Activated naive CD8-positive, alpha-beta T cell (primary cell): ENCODE measurements at regions not wholly inside any gene's neighbourhood (a gene's known extent, or its start where the extent isn't known, plus 50 kb on each side); places are given as distances from the start of the nearest gene placed in this dataset.

Experiments
- H3K27ac Mint-ChIP-seq: one replicate; pipeline ENCODE4 v1.8.0; 2021; ENCODE audit warnings: mixed read lengths
- H3K27me3 Mint-ChIP-seq: one replicate; pipeline ENCODE4 v1.8.0; 2021; ENCODE audit warnings: mixed read lengths
- H3K36me3 Mint-ChIP-seq: one replicate; pipeline ENCODE4 v1.8.0; 2021; ENCODE audit warnings: mixed read lengths
- H3K4me1 Mint-ChIP-seq: one replicate; pipeline ENCODE4 v1.8.0; 2021; ENCODE audit warnings: low read depth, mixed read lengths
- H3K4me3 Mint-ChIP-seq: one replicate; pipeline ENCODE4 v1.8.0; 2021; ENCODE audit warnings: mild to moderate bottlenecking, mixed read lengths
- H3K9me3 Mint-ChIP-seq: one replicate; pipeline ENCODE4 v1.8.0; 2021; ENCODE audit warnings: low read depth, mixed read lengths

- Mint-ChIP-seq H3K27me3 (peaks cover 10% of the 10 kb centered on the region), H3K4me1 (no peaks in the 10 kb centered on the region), H3K36me3 (no peaks in the 10 kb centered on the region), H3K9me3 (no peaks in the 10 kb centered on the region), H3K4me3 (no peak overlapping the region), H3K27ac (no peak overlapping the region)
Measured at GRCh38 chr13:91142572-91142971, 204.9 kb upstream of the MIR17HG start.

DNA sequence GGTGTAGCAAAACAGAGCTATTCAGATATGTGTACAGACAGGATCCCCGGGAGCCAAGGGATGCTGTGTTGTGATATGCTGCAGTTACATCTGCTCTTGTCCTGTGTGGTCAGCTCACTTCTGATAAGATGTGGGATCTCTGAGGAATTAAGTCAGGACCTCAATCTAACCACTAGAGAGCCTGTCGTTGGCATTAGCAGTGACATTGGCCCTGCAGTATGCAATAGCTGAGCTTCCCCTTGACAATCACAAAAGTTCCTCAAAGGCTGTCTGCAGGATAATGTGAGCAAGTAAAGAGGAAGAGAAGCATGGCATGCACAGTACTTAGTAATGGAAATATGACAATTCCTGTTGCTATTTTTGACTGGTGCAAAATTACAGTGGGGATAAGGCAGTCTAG, 203.4 kb upstream of the MIR17HG start:
- Mint-ChIP-seq H3K4me1 (no peaks in the 10 kb centered on the region), H3K36me3 (no peaks in the 10 kb centered on the region), H3K9me3 (no peaks in the 10 kb centered on the region), H3K27me3 (peaks cover 10% of the 10 kb centered on the region), H3K4me3 (no peak overlapping the region), H3K27ac (no peak overlapping the region)

DNA sequence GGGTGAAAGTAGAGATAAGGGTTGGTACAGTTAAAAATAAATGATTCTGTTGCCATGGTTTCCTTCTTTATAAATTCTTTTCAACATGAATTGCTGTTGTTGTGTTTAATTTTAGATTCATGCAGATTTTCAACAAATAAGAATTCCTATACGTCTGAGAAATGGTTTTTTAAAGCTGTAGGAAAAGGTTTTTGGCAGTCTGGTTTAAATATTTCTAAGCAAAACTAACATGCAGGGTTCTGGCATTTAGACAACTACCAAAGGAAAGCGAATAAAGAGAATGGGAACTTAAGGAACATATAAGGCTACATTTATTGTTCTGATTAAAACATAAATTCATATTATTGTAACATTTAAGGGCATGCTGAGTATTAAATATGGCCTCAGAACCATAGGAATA, 203.0 kb upstream of the MIR17HG start:
- H3K36me3 Mint-ChIP-seq = no peaks in the 10 kb centered on the region
- H3K27ac Mint-ChIP-seq = no peak overlapping the region
- H3K9me3 Mint-ChIP-seq = no peaks in the 10 kb centered on the region
- no peak overlapping the region for H3K4me3 Mint-ChIP-seq
- H3K4me1 Mint-ChIP-seq = no peaks in the 10 kb centered on the region
- peaks cover 10% of the 10 kb centered on the region for H3K27me3 Mint-ChIP-seq

DNA sequence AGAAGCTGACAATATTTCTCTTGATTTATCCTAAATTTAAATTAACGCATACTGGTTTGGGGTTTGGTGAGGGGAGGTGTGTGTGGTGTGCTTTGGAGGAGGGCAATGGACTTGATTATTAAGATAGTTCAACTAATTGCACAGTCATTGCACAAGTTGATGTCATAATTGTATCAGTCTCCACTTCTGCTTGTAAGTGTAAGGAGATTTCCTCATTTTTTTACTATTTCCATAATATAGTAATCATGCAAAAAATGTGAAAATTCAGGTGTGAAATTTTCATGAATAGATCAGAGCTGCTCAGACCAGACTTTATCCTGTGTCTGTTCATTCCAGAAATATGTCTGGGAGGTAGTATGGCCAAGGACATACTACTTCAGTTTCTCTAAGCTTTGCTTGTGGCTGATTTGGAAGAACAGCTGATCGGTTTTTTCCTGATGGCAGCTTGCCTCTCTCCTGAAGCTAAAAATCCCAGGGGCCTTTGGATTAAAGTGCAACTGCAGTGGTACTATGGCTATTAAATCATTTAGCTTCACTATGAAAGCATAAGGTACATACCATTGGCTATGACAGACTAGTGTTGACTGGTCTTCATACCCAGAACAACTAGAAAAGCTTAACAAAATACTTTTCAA, 201.8 kb upstream of the MIR17HG start:
- Mint-ChIP-seq H3K9me3 (no peaks in the 10 kb centered on the region), H3K4me1 (no peaks in the 10 kb centered on the region), H3K27ac (no peak overlapping the region), H3K4me3 (no peak overlapping the region), H3K27me3 (peaks cover 9% of the 10 kb centered on the region), H3K36me3 (no peaks in the 10 kb centered on the region)

GRCh38 chr13:91146601-91147000, 200.9 kb upstream of the MIR17HG start:
- no peaks in the 10 kb centered on the region for H3K36me3 Mint-ChIP-seq
- no peak overlapping the region for H3K4me3 Mint-ChIP-seq
- H3K4me1 Mint-ChIP-seq = no peaks in the 10 kb centered on the region
- H3K27ac Mint-ChIP-seq = no peak overlapping the region
- H3K9me3 Mint-ChIP-seq = no peaks in the 10 kb centered on the region
- H3K27me3 Mint-ChIP-seq = peaks cover 6% of the 10 kb centered on the region

DNA sequence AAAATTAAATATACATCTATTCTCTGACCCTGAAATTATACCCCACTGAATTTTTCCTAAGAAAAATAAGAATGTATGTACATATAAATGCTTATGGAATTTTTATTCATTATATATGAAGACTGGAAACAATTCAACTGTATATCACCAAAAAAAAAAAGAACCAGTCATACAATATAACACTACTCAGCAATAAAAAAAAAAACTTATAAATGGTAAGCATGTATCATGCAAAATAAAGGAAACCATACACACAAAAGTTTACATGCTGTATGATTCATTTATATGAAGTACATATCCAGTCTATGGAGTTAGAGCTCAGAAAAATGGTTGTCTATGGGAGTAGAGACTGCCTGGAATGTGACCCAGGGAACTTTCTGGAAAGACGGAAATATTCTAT, 199.4 kb upstream of the MIR17HG start:
- Mint-ChIP-seq H3K27me3 (peaks cover 4% of the 10 kb centered on the region), H3K36me3 (no peaks in the 10 kb centered on the region), H3K4me3 (no peak overlapping the region), H3K27ac (no peak overlapping the region), H3K4me1 (no peaks in the 10 kb centered on the region), H3K9me3 (no peaks in the 10 kb centered on the region)

DNA sequence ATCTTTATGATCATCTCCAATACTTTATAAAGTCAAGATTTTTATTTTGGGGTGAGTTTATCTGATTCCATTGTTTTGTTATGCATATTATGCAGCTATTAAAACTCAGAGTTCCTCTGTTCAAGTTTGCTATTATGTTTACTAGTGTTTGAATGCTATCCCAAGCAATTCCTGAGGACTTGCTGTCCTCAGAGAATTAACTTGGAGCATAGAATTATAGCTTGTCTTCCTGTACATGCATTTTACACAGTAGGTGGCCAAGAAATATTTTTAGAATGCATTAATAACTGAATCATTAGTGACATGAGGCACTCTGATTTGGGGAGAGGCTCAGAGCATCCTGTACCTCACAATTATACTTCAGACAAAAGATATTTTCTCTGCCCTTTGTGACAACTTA, 195.6 kb upstream of the MIR17HG start:
- Mint-ChIP-seq H3K36me3 (no peaks in the 10 kb centered on the region), H3K4me3 (no peak overlapping the region), H3K27me3 (peaks cover 1% of the 10 kb centered on the region), H3K4me1 (no peaks in the 10 kb centered on the region), H3K27ac (no peak overlapping the region), H3K9me3 (no peaks in the 10 kb centered on the region)

GRCh38 chr13:91153372-91153771, 194.1 kb upstream of the MIR17HG start:
- no peaks in the 10 kb centered on the region for H3K9me3 Mint-ChIP-seq
- no peaks in the 10 kb centered on the region for H3K4me1 Mint-ChIP-seq
- peaks cover 1% of the 10 kb centered on the region for H3K27me3 Mint-ChIP-seq
- H3K27ac Mint-ChIP-seq = no peak overlapping the region
- no peaks in the 10 kb centered on the region for H3K36me3 Mint-ChIP-seq
- no peak overlapping the region for H3K4me3 Mint-ChIP-seq

- Mint-ChIP-seq H3K4me3 (no peak overlapping the region), H3K4me1 (no peaks in the 10 kb centered on the region), H3K27me3 (peaks cover 1% of the 10 kb centered on the region), H3K36me3 (no peaks in the 10 kb centered on the region), H3K27ac (no peak overlapping the region), H3K9me3 (no peaks in the 10 kb centered on the region)
Measured at GRCh38 chr13:91154558-91155353, 192.7 kb upstream of the MIR17HG start.

DNA sequence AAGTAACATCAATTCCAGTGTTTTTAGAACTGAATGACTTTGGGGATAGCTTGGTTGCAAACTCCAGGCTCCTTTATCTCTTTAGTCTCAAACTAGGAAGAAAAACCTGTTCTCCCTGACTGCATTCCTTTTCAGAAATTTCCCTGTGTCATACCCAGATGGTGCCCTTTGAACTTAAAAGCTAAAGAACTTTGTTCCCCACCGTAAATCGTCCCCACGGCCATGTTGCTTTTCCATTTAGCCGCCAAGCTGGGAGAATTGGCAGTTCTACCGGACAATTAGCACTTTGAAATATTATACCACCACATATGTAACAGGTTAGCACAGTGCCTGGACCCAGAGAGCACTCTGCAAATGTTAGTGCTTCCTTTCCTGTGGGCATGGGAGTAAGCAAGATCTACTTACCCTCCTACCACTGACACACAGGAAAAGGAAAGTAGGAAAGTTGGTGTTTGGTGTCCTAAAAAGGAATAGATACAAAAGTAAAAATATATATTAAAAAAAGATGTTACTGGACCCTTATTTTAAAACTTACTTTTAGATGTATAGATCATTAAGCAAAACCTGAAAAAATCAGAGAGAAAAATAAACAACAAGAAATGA, 191.9 kb upstream of the MIR17HG start:
- H3K4me1 Mint-ChIP-seq = no peaks in the 10 kb centered on the region
- H3K27me3 Mint-ChIP-seq = peaks cover 1% of the 10 kb centered on the region
- no peaks in the 10 kb centered on the region for H3K9me3 Mint-ChIP-seq
- H3K27ac Mint-ChIP-seq = no peak overlapping the region
- H3K36me3 Mint-ChIP-seq = no peaks in the 10 kb centered on the region
- H3K4me3 Mint-ChIP-seq = no peak overlapping the region

- Mint-ChIP-seq H3K36me3 (no peaks in the 10 kb centered on the region), H3K4me3 (no peak overlapping the region), H3K27ac (no peak overlapping the region), H3K27me3 (peaks cover 1% of the 10 kb centered on the region), H3K4me1 (no peaks in the 10 kb centered on the region), H3K9me3 (no peaks in the 10 kb centered on the region)
Measured at GRCh38 chr13:91157273-91158016, 190.0 kb upstream of the MIR17HG start.

- Mint-ChIP-seq H3K4me1 (no peaks in the 10 kb centered on the region), H3K36me3 (no peaks in the 10 kb centered on the region), H3K9me3 (no peaks in the 10 kb centered on the region), H3K27me3 (peaks cover 1% of the 10 kb centered on the region), H3K27ac (no peak overlapping the region), H3K4me3 (no peak overlapping the region)
Measured at GRCh38 chr13:91158017-91158395, 189.5 kb upstream of the MIR17HG start.

DNA sequence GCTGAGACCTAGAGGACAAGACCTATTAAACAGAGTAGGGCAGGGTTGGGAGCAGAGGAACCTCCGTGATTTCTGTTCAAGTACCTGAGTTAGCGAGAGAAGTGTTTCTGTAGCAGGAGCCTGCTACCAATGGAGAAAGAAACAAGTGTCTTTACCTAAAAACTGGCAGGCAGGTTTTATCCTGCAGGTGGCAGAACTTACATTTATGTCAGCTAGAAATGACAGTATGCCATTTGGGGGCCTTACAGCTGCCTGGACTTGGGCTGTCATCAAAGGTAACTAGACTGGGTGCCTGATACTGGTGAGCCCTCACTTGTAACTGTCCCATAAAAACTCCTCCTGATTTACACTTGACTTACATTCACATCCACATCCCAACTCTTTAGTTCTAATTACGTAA, 185.3 kb upstream of the MIR17HG start:
- no peaks in the 10 kb centered on the region for H3K36me3 Mint-ChIP-seq
- peaks cover 3% of the 10 kb centered on the region for H3K27me3 Mint-ChIP-seq
- no peak overlapping the region for H3K27ac Mint-ChIP-seq
- H3K4me1 Mint-ChIP-seq = no peaks in the 10 kb centered on the region
- no peak overlapping the region for H3K4me3 Mint-ChIP-seq
- no peaks in the 10 kb centered on the region for H3K9me3 Mint-ChIP-seq

GRCh38 chr13:91162589-91162988, 184.9 kb upstream of the MIR17HG start:
- Mint-ChIP-seq H3K27me3 (peaks cover 3% of the 10 kb centered on the region), H3K4me3 (no peak overlapping the region), H3K9me3 (no peaks in the 10 kb centered on the region), H3K4me1 (no peaks in the 10 kb centered on the region), H3K36me3 (no peaks in the 10 kb centered on the region), H3K27ac (no peak overlapping the region)

DNA sequence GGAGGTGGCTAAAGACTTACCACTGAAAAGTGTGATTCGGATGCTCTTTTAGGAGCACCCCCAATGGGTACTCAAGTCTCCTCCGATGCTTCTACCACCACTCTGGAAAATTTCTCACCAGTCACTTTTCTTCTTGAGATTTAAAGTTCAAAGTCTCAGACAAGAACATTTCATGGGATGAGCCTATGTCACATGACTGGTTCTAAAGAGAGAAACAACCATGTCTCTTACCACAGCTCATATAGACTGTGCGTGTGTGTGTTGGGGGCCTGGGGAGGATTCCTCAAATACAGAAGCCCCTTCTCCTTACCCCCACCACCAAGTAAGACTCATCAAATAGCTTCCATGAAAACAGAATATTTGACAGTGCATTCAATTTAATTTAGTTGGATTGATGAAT, 181.7 kb upstream of the MIR17HG start:
- no peaks in the 10 kb centered on the region for H3K9me3 Mint-ChIP-seq
- H3K27me3 Mint-ChIP-seq = peaks cover 6% of the 10 kb centered on the region
- no peak overlapping the region for H3K27ac Mint-ChIP-seq
- H3K4me1 Mint-ChIP-seq = no peaks in the 10 kb centered on the region
- H3K4me3 Mint-ChIP-seq = no peak overlapping the region
- no peaks in the 10 kb centered on the region for H3K36me3 Mint-ChIP-seq
